Neuron (in vitro differentiated cells): ENCODE measurements at regions not wholly inside any gene's neighbourhood (a gene's known extent, or its start where the extent isn't known, plus 50 kb on each side); places are given as distances from the start of the nearest gene placed in this dataset.
"Not testable (repeated sequence)": the region's sequence is repeated elsewhere in the genome, so short reads cannot be mapped to it uniquely, and the experiment has no call there.

Source experiments
- H2AFZ ChIP-seq: one replicate; pipeline ENCODE4 v1.6.1; 2013; ENCODE audit warnings: low read depth, mild to moderate bottlenecking, inconsistent platforms, low read length, moderate library complexity
- H3K27me3 ChIP-seq: one replicate; pipeline ENCODE4 v1.6.1; 2013; ENCODE audit warnings: low read length; ENCODE audit not compliant: insufficient read depth
- H3K36me3 ChIP-seq: one replicate; pipeline ENCODE4 v1.6.1; 2013; ENCODE audit warnings: low read length; ENCODE audit not compliant: insufficient read depth
- H3K4me1 ChIP-seq: one replicate; pipeline ENCODE4 v1.6.1; 2013; ENCODE audit warnings: low read length; ENCODE audit not compliant: insufficient read depth
- H3K4me3 ChIP-seq: 2 replicates; pipeline ENCODE4 v1.5.1; 2013; ENCODE audit warnings: mild to moderate bottlenecking, low read length, moderate library complexity
- H3K9me3 ChIP-seq: one replicate; pipeline ENCODE4 v1.6.1; 2013; ENCODE audit warnings: low read length

GRCh38 chr18:51537487-51537886 lies 340.0 kb upstream of the MEX3C start:
- no peak overlapping the region for H2AFZ ChIP-seq
- no peaks in the 10 kb centered on the region for H3K4me1 ChIP-seq
- H3K27me3 ChIP-seq = no peaks in the 10 kb centered on the region
- no peaks in the 10 kb centered on the region for H3K9me3 ChIP-seq
- H3K4me3 ChIP-seq = no peak overlapping the region
- no peaks in the 10 kb centered on the region for H3K36me3 ChIP-seq

GRCh38 chr18:51540562-51540961 lies 343.1 kb upstream of the MEX3C start:
- Histone ChIP-seq H3K4me3 (no peak overlapping the region), H3K27me3 (no peaks in the 10 kb centered on the region), H3K9me3 (no peaks in the 10 kb centered on the region), H2AFZ (no peak overlapping the region), H3K4me1 (no peaks in the 10 kb centered on the region), H3K36me3 (no peaks in the 10 kb centered on the region)

- H3K9me3 ChIP-seq = no peaks in the 10 kb centered on the region
- H3K4me1 ChIP-seq = no peaks in the 10 kb centered on the region
- H3K27me3 ChIP-seq = no peaks in the 10 kb centered on the region
- H2AFZ ChIP-seq = no peak overlapping the region
- H3K36me3 ChIP-seq = no peaks in the 10 kb centered on the region
- no peak overlapping the region for H3K4me3 ChIP-seq
Measured at GRCh38 chr18:51541230-51541629, 343.7 kb upstream of the MEX3C start.

DNA sequence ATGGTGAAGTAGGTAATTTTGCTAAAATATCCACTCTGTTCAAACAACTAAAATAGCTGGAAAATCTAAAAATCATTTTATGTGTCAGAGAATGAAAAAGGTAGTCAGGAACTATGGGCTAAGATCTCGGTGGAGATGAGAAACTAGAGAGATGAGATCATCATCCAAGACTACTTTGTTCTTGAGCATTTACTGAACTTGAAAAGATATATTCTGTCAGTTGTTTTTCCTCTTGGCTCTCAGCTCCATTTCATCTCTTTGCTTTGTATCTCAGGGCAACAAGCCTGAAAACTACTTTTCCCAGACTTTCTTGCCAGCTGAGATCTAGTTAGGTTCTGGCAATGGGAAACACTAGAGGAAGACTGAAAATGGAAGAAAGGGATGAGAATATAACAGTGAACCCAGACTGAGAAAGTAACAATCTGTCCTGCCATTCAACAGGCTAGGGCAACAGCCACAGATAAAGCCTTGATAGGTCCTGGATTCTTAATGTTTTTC lies 346.2 kb upstream of the MEX3C start:
- Histone ChIP-seq H3K4me3 (no peak overlapping the region), H3K27me3 (no peaks in the 10 kb centered on the region), H2AFZ (no peak overlapping the region), H3K36me3 (no peaks in the 10 kb centered on the region), H3K4me1 (no peaks in the 10 kb centered on the region), H3K9me3 (no peaks in the 10 kb centered on the region)

DNA sequence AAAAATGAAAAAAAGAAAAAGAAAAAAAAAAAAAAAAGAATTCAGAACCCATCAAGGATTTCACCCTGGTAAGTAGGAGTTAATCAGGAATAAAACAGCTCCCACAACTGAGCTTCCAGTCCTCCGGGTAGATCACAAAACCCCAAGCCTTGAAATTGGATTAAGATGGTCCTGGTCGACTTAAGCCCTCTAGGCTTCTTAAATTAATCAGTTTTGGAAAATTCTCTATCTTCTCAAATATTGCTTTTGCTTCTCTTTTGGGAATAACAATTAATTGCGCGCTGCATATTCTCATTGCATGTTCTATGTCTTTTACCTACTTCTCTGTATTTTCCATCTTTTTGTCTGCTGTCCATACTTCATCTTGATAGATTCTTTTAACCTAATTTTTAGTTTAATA lies 348.0 kb upstream of the MEX3C start:
- H3K9me3 ChIP-seq = no peaks in the 10 kb centered on the region
- no peaks in the 10 kb centered on the region for H3K36me3 ChIP-seq
- H3K4me1 ChIP-seq = no peaks in the 10 kb centered on the region
- H2AFZ ChIP-seq = no peak overlapping the region
- H3K27me3 ChIP-seq = no peaks in the 10 kb centered on the region
- no peak overlapping the region for H3K4me3 ChIP-seq

DNA sequence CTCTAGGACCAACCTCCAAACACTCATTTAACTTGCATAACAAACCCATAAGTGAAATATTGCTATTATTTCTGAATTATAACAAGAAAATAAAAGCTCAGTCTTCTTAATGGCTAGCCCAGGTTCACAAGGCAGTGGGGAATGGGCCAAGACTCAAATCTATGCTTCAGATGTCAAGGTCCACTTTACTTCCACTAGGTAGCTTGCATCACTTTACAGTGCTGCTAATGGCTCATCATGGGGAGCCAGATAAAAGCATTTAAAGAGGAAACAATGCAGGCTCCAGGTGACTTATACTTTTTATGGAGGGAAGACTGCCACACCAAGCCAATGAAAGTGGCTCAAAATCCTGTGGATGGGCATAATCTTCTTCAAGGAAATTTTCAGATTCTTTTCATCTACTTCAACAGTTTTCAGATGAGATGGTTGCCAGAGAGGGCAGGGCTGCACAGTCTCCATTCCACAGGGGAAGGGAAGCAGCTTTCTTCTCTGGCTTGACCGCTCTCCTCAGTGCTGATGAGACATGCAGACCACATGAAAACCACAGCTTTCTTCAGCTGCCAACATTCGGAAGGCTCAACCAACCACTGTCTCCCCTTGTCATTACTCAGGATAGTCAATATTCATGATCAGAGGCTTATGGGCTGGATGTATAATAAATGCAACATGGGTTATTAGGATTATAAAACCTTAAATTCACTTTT lies 361.9 kb upstream of the MEX3C start:
- no peak overlapping the region for H2AFZ ChIP-seq
- H3K27me3 ChIP-seq = no peaks in the 10 kb centered on the region
- no peaks in the 10 kb centered on the region for H3K9me3 ChIP-seq
- no peaks in the 10 kb centered on the region for H3K4me1 ChIP-seq
- no peak overlapping the region for H3K4me3 ChIP-seq
- H3K36me3 ChIP-seq = no peaks in the 10 kb centered on the region

DNA sequence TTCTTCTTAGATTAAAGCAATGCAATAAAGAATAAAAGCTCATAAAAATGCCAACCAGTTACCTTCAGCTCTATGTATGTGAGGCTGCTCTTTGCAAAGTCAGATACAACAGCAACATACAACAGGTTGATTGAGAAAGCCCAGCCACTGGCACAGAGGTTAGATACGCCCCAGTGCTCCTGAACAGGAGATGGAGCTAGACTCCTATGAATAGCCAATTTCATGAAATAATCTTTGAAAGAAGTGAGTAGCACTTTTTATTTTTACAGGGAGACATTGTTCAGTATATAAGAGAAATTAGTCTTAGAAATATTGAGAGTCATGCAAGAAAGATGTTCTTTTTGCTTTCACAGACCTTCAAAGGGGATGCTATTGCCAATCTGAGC lies 362.4 kb upstream of the MEX3C start:
- H3K27me3 ChIP-seq = no peaks in the 10 kb centered on the region

GRCh38 chr18:51561821-51562220 lies 364.3 kb upstream of the MEX3C start:
- no peaks in the 10 kb centered on the region for H3K27me3 ChIP-seq
- no peaks in the 10 kb centered on the region for H3K4me1 ChIP-seq
- H3K9me3 ChIP-seq = no peaks in the 10 kb centered on the region
- no peak overlapping the region for H2AFZ ChIP-seq
- no peaks in the 10 kb centered on the region for H3K36me3 ChIP-seq
- H3K4me3 ChIP-seq = no peak overlapping the region

More for the DNA sequence above, 362.4 kb upstream of the MEX3C start:
- Histone ChIP-seq H3K9me3 (no peaks in the 10 kb centered on the region), H3K36me3 (no peaks in the 10 kb centered on the region), H3K4me1 (no peaks in the 10 kb centered on the region), H3K4me3 (no peak overlapping the region), H2AFZ (no peak overlapping the region)

DNA sequence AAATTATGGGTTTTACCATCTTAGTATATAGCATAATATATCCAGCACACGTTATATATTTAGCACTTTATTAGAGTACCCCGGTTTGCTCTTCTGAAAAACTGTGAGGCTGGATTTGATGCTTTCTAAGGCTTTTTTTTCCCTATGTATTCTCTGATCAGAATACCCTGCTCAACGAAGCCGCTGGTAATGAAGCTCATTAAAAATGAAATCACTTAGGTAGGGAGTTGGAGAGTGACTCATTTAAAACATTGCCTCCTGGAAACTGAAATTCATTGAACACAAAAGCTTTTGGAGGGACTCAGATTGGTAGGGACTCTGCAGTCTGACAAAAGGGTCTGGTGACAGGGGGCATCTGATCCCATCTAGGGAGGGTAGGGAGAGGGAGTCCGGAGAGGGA lies 365.4 kb upstream of the MEX3C start:
- no peaks in the 10 kb centered on the region for H3K4me1 ChIP-seq
- H2AFZ ChIP-seq = no peak overlapping the region
- no peak overlapping the region for H3K4me3 ChIP-seq
- H3K27me3 ChIP-seq = no peaks in the 10 kb centered on the region
- H3K36me3 ChIP-seq = no peaks in the 10 kb centered on the region
- no peaks in the 10 kb centered on the region for H3K9me3 ChIP-seq

- no peaks in the 10 kb centered on the region for H3K4me1 ChIP-seq
- H3K27me3 ChIP-seq = no peaks in the 10 kb centered on the region
- H3K36me3 ChIP-seq = no peaks in the 10 kb centered on the region
- no peak overlapping the region for H2AFZ ChIP-seq
- H3K4me3 ChIP-seq = no peak overlapping the region
- H3K9me3 ChIP-seq = no peaks in the 10 kb centered on the region
Measured at GRCh38 chr18:51563396-51563795, 365.9 kb upstream of the MEX3C start.

DNA sequence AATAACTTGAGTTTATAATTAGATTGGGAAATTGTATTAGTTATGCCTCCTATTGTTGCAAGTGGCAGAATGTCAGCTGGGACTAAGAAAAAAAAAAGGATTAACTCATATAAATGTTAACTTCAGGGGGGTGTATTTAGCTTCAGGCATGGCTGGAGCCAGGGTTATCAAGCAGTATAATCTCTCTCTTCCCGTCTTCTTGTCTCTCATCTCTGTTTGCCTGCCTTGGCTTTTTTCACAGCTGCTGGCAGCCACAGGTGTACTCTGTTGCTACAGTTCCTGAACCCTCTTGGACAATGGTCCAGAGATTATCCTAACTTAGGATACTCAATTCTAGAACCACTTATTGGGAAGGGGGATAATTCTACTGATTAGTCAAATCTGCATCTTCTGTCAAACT lies 370.7 kb upstream of the MEX3C start:
- Histone ChIP-seq H3K27me3 (no peaks in the 10 kb centered on the region), H3K36me3 (no peaks in the 10 kb centered on the region), H2AFZ (no peak overlapping the region), H3K9me3 (no peaks in the 10 kb centered on the region), H3K4me3 (no peak overlapping the region), H3K4me1 (no peaks in the 10 kb centered on the region)

- Histone ChIP-seq H3K4me3 (no peak overlapping the region), H3K9me3 (no peaks in the 10 kb centered on the region), H2AFZ (no peak overlapping the region), H3K4me1 (no peaks in the 10 kb centered on the region), H3K27me3 (no peaks in the 10 kb centered on the region), H3K36me3 (no peaks in the 10 kb centered on the region)
Measured at GRCh38 chr18:51569153-51569552, 371.7 kb upstream of the MEX3C start.

DNA sequence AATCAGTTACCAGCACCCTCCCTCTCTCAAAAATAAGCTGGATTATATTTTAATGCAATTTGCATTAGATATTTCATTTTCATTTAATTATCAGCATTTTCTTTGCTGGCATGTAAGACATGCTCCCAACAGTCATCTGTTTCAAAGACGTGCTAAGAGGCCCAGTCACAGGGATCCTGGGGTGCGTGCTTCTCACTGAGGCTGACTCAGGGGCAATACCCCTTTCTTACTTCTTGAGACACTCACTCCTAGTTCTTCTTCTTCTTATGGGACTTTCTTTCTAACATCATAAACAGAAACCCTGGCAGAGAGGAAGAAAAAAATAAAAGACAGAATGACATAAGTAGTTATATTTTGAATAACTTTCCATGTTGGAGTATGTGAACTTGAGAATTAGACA lies 372.1 kb upstream of the MEX3C start:
- Histone ChIP-seq H2AFZ (no peak overlapping the region), H3K4me1 (no peaks in the 10 kb centered on the region), H3K4me3 (no peak overlapping the region), H3K9me3 (no peaks in the 10 kb centered on the region), H3K36me3 (no peaks in the 10 kb centered on the region), H3K27me3 (no peaks in the 10 kb centered on the region)

GRCh38 chr18:51570071-51570470 lies 372.6 kb upstream of the MEX3C start:
- not testable (repeated sequence) for H3K27me3 ChIP-seq, H3K9me3 ChIP-seq, H2AFZ ChIP-seq, H3K4me1 ChIP-seq, H3K4me3 ChIP-seq, H3K36me3 ChIP-seq
